ENCODE measurements at regions not wholly inside any gene's neighbourhood (a gene's known extent, or its start where the extent isn't known, plus 50 kb on each side); places are given as distances from the start of the nearest gene placed in this dataset.

DNA sequence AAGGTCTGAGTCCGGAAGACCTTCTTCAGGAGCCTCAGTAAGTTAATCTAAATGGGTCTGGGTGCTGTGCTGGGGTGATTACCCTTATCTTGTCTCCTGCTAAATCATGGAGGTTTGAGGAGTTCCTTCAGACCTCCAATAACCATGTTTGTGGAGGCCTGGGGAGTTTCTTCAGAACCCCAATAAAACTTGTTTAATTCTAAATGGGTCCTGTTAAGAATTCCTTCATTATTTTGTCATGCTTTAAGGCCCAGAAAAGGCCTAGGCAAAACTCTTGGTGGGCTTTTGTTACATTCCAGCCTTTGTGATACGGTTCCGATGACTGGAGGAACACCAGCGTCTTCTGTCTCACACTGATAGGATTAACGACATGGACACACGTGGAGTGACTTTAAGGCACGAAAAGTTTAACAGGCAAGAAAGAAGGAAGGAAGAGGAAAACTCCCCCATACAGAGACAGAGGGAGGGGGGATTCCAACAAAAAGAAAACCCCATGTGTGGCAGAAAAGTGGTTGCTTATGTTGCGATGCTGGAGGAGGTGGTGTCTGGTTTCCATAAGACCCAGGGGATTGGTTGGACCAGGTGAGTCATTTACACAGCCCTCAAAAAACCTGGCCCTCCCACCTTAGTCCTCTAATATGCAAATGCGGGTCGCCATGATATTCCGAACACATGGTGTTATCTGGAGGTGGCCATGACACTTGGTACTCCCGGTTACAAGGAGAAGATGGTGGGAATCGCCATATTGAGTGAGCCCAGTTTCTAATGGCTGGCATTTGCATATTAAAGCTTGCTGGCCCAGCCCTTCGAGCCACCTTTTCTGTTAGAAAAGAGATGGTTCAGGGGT, 72.6 kb upstream of the MFGE8 start:
- TF ChIP-seq, protein P1, sequence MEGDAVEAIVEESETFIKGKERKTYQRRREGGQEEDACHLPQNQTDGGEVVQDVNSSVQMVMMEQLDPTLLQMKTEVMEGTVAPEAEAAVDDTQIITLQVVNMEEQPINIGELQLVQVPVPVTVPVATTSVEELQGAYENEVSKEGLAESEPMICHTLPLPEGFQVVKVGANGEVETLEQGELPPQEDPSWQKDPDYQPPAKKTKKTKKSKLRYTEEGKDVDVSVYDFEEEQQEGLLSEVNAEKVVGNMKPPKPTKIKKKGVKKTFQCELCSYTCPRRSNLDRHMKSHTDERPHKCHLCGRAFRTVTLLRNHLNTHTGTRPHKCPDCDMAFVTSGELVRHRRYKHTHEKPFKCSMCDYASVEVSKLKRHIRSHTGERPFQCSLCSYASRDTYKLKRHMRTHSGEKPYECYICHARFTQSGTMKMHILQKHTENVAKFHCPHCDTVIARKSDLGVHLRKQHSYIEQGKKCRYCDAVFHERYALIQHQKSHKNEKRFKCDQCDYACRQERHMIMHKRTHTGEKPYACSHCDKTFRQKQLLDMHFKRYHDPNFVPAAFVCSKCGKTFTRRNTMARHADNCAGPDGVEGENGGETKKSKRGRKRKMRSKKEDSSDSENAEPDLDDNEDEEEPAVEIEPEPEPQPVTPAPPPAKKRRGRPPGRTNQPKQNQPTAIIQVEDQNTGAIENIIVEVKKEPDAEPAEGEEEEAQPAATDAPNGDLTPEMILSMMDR (IDR thresholded peaks at IDR 0.05; ENCODE audit: insufficient read depth, low read length, poor library complexity, severe bottlenecking), result no peak
- Histone ChIP-seq H3K27me3 (ENCODE audit: control insufficient read depth, insufficient read depth, low read length) (no peaks in the 10 kb centered on the region), H3K4me3 (ENCODE audit: low read depth, low read length) (no peak overlapping the region), H3K36me3 (ENCODE audit: control insufficient read depth, insufficient read depth, low read length) (no peaks in the 10 kb centered on the region)
- DNase-seq (ENCODE audit: low read depth), result no peak

- Histone ChIP-seq H3K4me3 (ENCODE audit: low read depth, low read length) (no peak overlapping the region), H3K36me3 (ENCODE audit: control insufficient read depth, insufficient read depth, low read length) (no peaks in the 10 kb centered on the region), H3K27me3 (ENCODE audit: control insufficient read depth, insufficient read depth, low read length) (no peaks in the 10 kb centered on the region)
- TF ChIP-seq, protein P1 (IDR thresholded peaks at IDR 0.05; ENCODE audit: insufficient read depth, low read length, poor library complexity, severe bottlenecking), result no peak
- DNase-seq (ENCODE audit: low read depth), result no peak
Observed at GRCh38 chr15:88986949-88987590, 73.9 kb upstream of the MFGE8 start.

- TF ChIP-seq, protein P1 (IDR thresholded peaks at IDR 0.05; ENCODE audit: insufficient read depth, low read length, poor library complexity, severe bottlenecking), result no peak
- no peak overlapping the region for H3K4me3 ChIP-seq (ENCODE audit: low read depth, low read length)
- H3K27me3 ChIP-seq (ENCODE audit: control insufficient read depth, insufficient read depth, low read length), result no peaks in the 10 kb centered on the region
- H3K36me3 ChIP-seq (ENCODE audit: control insufficient read depth, insufficient read depth, low read length), result no peaks in the 10 kb centered on the region
- DNase-seq (ENCODE audit: low read depth), result no peak
Observed at GRCh38 chr15:88987591-88987933, 74.4 kb upstream of the MFGE8 start.

GRCh38 chr15:88987934-88988671, 74.9 kb upstream of the MFGE8 start:
- no peaks in the 10 kb centered on the region for H3K36me3 ChIP-seq (ENCODE audit: control insufficient read depth, insufficient read depth, low read length)
- H3K4me3 ChIP-seq (ENCODE audit: low read depth, low read length), result no peak overlapping the region
- no peaks in the 10 kb centered on the region for H3K27me3 ChIP-seq (ENCODE audit: control insufficient read depth, insufficient read depth, low read length)
- TF ChIP-seq, protein P1 (IDR thresholded peaks at IDR 0.05; ENCODE audit: insufficient read depth, low read length, poor library complexity, severe bottlenecking), result no peak
- DNase-seq (ENCODE audit: low read depth), result no peak

- Histone ChIP-seq H3K27me3 (ENCODE audit: control insufficient read depth, insufficient read depth, low read length) (no peaks in the 10 kb centered on the region), H3K4me3 (ENCODE audit: low read depth, low read length) (no peak overlapping the region), H3K36me3 (ENCODE audit: control insufficient read depth, insufficient read depth, low read length) (no peaks in the 10 kb centered on the region)
- TF ChIP-seq, protein P1 (IDR thresholded peaks at IDR 0.05; ENCODE audit: insufficient read depth, low read length, poor library complexity, severe bottlenecking), result no peak
- no peak for DNase-seq (ENCODE audit: low read depth)
Observed at GRCh38 chr15:88989578-88989977, 76.4 kb upstream of the MFGE8 start.

Data from kidney epithelial cell (primary cell).